Stomach (tissue), 4 donors: ENCODE measurements at regions not wholly inside any gene's neighbourhood (a gene's known extent, or its start where the extent isn't known, plus 50 kb on each side); places are given as distances from the start of the nearest gene placed in this dataset.

Source experiments
- POLR2A ChIP-seq, 4 donors: fragments of 450-650 bp; IDR thresholded peaks; one replicate each; pipeline ENCODE4 v1.6.1; 2016; ENCODE audit warnings: antibody characterized with exemption in 4 of 4, control low read depth in 2 of 4, mild to moderate bottlenecking in 1 of 4, moderate library complexity in 1 of 4
- POLR2AphosphoS5 ChIP-seq, 3 donors: sonication (generic); formaldehyde crosslinking; IDR thresholded peaks; one replicate each; pipeline ENCODE4 v1.6.1; 2016; ENCODE audit warnings: antibody characterized with exemption in 3 of 3
- TF ChIP-seq, protein P1 (sequence below), 7 experiments: fragments of 450-650 bp in 4 of 7; fragments of 200-600 bp in 3 of 7; sonication (generic) in 3 of 7; IDR thresholded peaks; one replicate each; pipeline ENCODE4 v1.5.1; 2016 to 2019; ENCODE audit warnings: antibody characterized with exemption in 7 of 7, control low read depth in 2 of 7, mild to moderate bottlenecking in 1 of 7

DNA sequence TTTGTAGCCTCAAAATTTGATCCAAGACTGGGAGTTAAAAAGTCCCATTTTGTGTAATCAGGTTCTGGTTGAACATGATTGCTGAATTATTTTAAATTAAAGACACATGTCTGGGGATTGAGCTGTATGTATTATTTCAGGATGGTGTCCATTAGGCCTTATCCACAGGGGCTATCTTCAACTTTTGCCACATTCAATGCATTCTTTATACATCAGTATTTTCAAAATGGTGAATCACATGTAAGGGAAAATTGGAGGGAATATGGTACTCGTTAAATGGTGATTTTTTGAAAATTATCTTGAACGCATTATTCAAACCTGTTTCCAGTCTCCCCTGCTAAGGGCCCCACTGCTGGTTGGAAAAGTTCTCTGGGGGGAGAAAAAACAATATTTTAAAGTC lies 367.7 kb upstream of the NPVF start:
- TF ChIP-seq POLR2A (IDR thresholded peaks at IDR 0.05): no peak
- TF ChIP-seq, protein P1, sequence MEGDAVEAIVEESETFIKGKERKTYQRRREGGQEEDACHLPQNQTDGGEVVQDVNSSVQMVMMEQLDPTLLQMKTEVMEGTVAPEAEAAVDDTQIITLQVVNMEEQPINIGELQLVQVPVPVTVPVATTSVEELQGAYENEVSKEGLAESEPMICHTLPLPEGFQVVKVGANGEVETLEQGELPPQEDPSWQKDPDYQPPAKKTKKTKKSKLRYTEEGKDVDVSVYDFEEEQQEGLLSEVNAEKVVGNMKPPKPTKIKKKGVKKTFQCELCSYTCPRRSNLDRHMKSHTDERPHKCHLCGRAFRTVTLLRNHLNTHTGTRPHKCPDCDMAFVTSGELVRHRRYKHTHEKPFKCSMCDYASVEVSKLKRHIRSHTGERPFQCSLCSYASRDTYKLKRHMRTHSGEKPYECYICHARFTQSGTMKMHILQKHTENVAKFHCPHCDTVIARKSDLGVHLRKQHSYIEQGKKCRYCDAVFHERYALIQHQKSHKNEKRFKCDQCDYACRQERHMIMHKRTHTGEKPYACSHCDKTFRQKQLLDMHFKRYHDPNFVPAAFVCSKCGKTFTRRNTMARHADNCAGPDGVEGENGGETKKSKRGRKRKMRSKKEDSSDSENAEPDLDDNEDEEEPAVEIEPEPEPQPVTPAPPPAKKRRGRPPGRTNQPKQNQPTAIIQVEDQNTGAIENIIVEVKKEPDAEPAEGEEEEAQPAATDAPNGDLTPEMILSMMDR (IDR thresholded peaks at IDR 0.05): no peak
- TF ChIP-seq POLR2AphosphoS5 (IDR thresholded peaks at IDR 0.05): no peak
